Neural progenitor cell (in vitro differentiated cells): ENCODE measurements at regions not wholly inside any gene's neighbourhood (a gene's known extent, or its start where the extent isn't known, plus 50 kb on each side); places are given as distances from the start of the nearest gene placed in this dataset.

Source experiments
- EZH2 ChIP-seq: fragments of 200-600 bp; sonication (generic); IDR thresholded peaks from 2 replicates; pipeline ENCODE4 v1.6.1; 2017; ENCODE audit warnings: antibody characterized with exemption, mild to moderate bottlenecking, moderate library complexity
- TF ChIP-seq, protein P1 (sequence below): fragments of 200-600 bp; sonication (generic); IDR thresholded peaks from 2 replicates; pipeline ENCODE4 v1.5.1; 2017; ENCODE audit warnings: antibody characterized with exemption, mild to moderate bottlenecking

GRCh38 chr7:86411814-86412213, 231.9 kb upstream of the GRM3 start:
- no peak for TF ChIP-seq EZH2
- TF ChIP-seq, protein P1, sequence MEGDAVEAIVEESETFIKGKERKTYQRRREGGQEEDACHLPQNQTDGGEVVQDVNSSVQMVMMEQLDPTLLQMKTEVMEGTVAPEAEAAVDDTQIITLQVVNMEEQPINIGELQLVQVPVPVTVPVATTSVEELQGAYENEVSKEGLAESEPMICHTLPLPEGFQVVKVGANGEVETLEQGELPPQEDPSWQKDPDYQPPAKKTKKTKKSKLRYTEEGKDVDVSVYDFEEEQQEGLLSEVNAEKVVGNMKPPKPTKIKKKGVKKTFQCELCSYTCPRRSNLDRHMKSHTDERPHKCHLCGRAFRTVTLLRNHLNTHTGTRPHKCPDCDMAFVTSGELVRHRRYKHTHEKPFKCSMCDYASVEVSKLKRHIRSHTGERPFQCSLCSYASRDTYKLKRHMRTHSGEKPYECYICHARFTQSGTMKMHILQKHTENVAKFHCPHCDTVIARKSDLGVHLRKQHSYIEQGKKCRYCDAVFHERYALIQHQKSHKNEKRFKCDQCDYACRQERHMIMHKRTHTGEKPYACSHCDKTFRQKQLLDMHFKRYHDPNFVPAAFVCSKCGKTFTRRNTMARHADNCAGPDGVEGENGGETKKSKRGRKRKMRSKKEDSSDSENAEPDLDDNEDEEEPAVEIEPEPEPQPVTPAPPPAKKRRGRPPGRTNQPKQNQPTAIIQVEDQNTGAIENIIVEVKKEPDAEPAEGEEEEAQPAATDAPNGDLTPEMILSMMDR: no peak
